ENCODE measurements at regions not wholly inside any gene's neighbourhood (a gene's known extent, or its start where the extent isn't known, plus 50 kb on each side); places are given as distances from the start of the nearest gene placed in this dataset.

- no peak overlapping the region for H3K4me3 ChIP-seq (ENCODE audit: severe bottlenecking)
- H3K27ac ChIP-seq (ENCODE audit: poor library complexity, severe bottlenecking): no peak overlapping the region
- H3K36me3 ChIP-seq (ENCODE audit: low read depth): no peaks in the 10 kb centered on the region
- ATAC-seq (ENCODE audit: low read depth) (no peak), DNase-seq (ENCODE audit: low spot score) (no peak)
- no peak for TF ChIP-seq CTCF (IDR thresholded peaks at IDR 0.05; ENCODE audit: poor library complexity, severe bottlenecking)
- H3K9me3 ChIP-seq (ENCODE audit: severe bottlenecking): no peaks in the 10 kb centered on the region
- H3K4me1 ChIP-seq (ENCODE audit: insufficient read depth, poor library complexity, severe bottlenecking): peaks cover 11% of the 10 kb centered on the region
- no peaks in the 10 kb centered on the region for H3K27me3 ChIP-seq (ENCODE audit: insufficient read depth, poor library complexity, severe bottlenecking)
These were observed 171.9 kb downstream of the KLF12 start for GRCh38 chr13:73962284-73962683.

- H3K27ac ChIP-seq (ENCODE audit: poor library complexity, severe bottlenecking): no peak overlapping the region
- no peak overlapping the region for H3K4me3 ChIP-seq (ENCODE audit: severe bottlenecking)
- H3K36me3 ChIP-seq (ENCODE audit: low read depth): no peaks in the 10 kb centered on the region
- no peak for TF ChIP-seq CTCF (IDR thresholded peaks at IDR 0.05; ENCODE audit: poor library complexity, severe bottlenecking)
- H3K27me3 ChIP-seq (ENCODE audit: insufficient read depth, poor library complexity, severe bottlenecking): no peaks in the 10 kb centered on the region
- H3K9me3 ChIP-seq (ENCODE audit: severe bottlenecking): no peaks in the 10 kb centered on the region
- DNase-seq (ENCODE audit: low spot score) (no peak), ATAC-seq (ENCODE audit: low read depth) (no peak)
- peaks cover 11% of the 10 kb centered on the region for H3K4me1 ChIP-seq (ENCODE audit: insufficient read depth, poor library complexity, severe bottlenecking)
These were observed 173.0 kb downstream of the KLF12 start for GRCh38 chr13:73961181-73961580.

DNA sequence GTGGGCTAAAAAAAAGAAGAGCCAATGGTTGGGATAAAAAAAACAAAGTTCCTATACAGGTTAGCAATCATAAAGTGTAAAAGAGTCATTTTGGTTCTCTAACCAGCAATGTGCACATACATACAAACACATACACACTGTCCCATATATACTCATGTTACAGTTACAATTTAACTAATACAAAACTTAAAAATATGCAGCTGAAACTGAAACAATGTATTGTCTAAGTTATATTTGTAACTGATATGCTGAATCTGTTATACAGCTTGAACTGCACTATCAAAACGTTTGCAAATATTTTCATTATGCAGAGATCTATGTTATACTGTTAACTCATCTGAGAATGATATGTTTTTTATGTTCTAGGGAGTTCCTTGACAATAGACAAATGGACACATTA is 173.7 kb downstream of the KLF12 start:
- H3K4me1 ChIP-seq (ENCODE audit: insufficient read depth, poor library complexity, severe bottlenecking): peaks cover 11% of the 10 kb centered on the region
- no peak for DNase-seq (ENCODE audit: low spot score)
- no peaks in the 10 kb centered on the region for H3K9me3 ChIP-seq (ENCODE audit: severe bottlenecking)
- ATAC-seq (ENCODE audit: low read depth): no peak
- no peak overlapping the region for H3K4me3 ChIP-seq (ENCODE audit: severe bottlenecking)
- no peak for TF ChIP-seq CTCF (IDR thresholded peaks at IDR 0.05; ENCODE audit: poor library complexity, severe bottlenecking)
- no peaks in the 10 kb centered on the region for H3K36me3 ChIP-seq (ENCODE audit: low read depth)
- no peaks in the 10 kb centered on the region for H3K27me3 ChIP-seq (ENCODE audit: insufficient read depth, poor library complexity, severe bottlenecking)
- H3K27ac ChIP-seq (ENCODE audit: poor library complexity, severe bottlenecking): no peak overlapping the region

DNA sequence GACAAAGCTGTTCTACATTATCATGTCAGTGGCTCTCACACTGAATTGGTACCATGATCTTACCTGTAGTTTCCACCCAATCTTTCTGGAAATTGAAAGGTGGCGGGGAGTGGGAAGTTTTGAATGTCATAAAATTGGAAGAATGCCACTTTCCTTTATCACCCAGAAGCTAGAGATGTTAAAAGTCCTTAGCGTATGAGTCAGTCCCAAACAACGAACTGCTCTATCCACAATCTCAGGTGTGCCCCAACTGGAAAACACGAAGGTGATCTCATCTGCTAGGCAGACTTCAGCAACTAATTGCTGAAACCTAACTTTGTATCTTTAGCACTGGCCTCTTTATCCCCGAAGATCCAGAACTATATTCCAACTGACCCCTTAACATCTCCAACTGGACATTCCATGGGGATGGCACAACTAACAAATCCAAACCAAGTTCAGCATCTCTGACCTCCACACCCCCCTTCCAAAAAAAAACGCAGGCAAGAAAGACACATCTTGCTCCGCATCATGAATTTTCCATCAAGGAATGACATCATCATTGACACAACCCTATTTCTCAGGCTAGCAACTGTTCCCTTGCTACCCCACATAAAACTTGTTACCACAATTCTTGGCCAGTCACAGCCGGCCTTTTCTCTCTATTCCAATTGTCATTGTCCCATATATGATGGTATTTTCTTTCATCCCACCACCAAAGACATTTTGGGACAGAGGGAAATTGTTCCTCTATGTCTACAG is 175.4 kb downstream of the KLF12 start:
- H3K9me3 ChIP-seq (ENCODE audit: severe bottlenecking): no peaks in the 10 kb centered on the region
- peaks cover 11% of the 10 kb centered on the region for H3K4me1 ChIP-seq (ENCODE audit: insufficient read depth, poor library complexity, severe bottlenecking)
- peak overlapping the region; percentile 41 for H3K27ac ChIP-seq (ENCODE audit: poor library complexity, severe bottlenecking)
- no peaks in the 10 kb centered on the region for H3K27me3 ChIP-seq (ENCODE audit: insufficient read depth, poor library complexity, severe bottlenecking)
- no peaks in the 10 kb centered on the region for H3K36me3 ChIP-seq (ENCODE audit: low read depth)
- ATAC-seq (ENCODE audit: low read depth) (peak; percentile 99), DNase-seq (ENCODE audit: low spot score) (no peak)
- no peak overlapping the region for H3K4me3 ChIP-seq (ENCODE audit: severe bottlenecking)
- TF ChIP-seq CTCF (IDR thresholded peaks at IDR 0.05; ENCODE audit: poor library complexity, severe bottlenecking): no peak

- H3K27me3 ChIP-seq (ENCODE audit: insufficient read depth, poor library complexity, severe bottlenecking): no peaks in the 10 kb centered on the region
- ATAC-seq (ENCODE audit: low read depth): no peak
- no peak overlapping the region for H3K27ac ChIP-seq (ENCODE audit: poor library complexity, severe bottlenecking)
- TF ChIP-seq CTCF (IDR thresholded peaks at IDR 0.05; ENCODE audit: poor library complexity, severe bottlenecking): no peak
- no peak overlapping the region for H3K4me3 ChIP-seq (ENCODE audit: severe bottlenecking)
- no peaks in the 10 kb centered on the region for H3K9me3 ChIP-seq (ENCODE audit: severe bottlenecking)
- no peaks in the 10 kb centered on the region for H3K36me3 ChIP-seq (ENCODE audit: low read depth)
- no peak for DNase-seq (ENCODE audit: low spot score)
- H3K4me1 ChIP-seq (ENCODE audit: insufficient read depth, poor library complexity, severe bottlenecking): peaks cover 11% of the 10 kb centered on the region
These were observed 176.3 kb downstream of the KLF12 start for GRCh38 chr13:73957889-73958288.
